ENCODE measurements at regions not wholly inside any gene's neighbourhood (a gene's known extent, or its start where the extent isn't known, plus 50 kb on each side); places are given as distances from the start of the nearest gene placed in this dataset.
A peak's percentile ranks its signal among the peaks of the same experiment; 100 is the strongest.

DNA sequence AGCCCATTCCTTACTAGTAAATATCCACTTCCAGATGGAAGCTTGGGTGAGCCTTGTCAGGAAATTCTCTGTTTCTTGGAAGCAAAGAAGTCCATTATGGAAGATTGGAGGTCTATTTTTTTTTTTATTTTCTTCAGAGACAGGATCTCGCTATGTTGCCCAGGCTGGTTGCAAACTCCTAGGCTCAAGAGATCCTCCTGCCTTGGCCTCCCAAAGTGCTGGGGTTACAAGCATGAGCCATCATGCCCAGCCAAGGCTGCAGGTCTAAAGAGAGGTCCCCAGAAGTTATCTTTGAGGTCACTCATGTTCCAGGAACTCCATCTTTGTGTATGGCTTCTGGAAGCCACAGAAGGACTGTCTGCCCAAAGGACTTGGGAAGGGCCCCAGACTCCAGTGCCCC lies 255.3 kb downstream of the LY86 start:
- no peak for DNase-seq

DNA sequence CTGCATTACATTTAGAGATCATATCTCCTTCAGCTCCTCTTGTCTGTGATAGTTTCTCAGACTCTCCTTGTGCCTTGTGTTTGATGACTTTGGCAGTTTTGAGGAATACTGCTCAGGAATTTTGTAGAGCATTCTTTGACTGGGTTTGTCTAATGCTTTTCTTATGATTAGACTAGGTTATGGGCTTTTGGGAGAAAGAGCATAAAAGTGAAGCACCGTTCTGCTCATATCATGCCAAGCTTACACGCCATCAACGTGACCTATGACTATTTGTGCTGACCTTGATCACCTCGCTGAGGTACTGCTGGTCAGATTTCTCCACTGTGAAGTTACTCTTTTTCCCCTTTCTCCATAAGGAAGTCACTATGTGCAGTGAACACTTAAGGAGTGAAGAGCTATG lies 256.0 kb downstream of the LY86 start:
- DNase-seq = no peak

DNA sequence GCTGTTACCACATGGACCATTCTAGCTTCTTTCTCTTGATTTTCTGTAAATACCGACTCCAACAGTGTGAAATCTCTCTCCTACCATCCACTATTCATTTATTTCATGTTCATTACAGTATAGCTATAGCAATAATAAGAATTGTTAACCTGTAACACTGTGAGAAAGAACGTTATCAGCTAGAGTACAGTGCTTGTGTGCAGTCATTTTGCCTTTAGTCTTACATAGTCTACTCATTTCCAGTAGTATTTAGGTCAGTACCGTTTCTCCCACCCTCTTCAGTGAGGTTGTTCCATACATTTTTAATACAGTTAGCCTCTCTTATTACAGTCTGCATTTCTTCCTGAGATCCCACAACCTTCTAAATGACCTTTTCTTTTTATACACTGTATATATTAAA lies 257.1 kb downstream of the LY86 start:
- DNase-seq = no peak

DNA sequence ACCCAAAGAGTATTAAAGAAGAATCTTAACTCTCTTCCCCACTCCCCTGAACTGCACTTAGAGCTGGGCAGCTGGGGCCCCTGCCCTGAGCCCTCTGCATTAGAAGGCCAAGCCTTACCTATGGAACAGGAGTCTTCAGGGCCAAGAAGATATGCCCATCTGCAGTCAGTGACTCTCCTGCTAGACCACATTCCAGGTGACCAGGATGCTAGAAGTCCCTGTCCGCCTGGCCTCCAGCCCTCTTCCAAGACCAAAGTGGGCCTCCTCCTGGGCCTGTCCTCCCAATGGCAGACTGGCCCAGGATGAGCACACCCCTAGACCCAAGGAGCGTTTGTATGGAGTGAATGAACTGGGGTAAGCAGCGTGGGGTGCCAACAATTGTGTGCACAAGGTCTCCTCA lies 259.1 kb downstream of the LY86 start:
- no peak for DNase-seq

DNA sequence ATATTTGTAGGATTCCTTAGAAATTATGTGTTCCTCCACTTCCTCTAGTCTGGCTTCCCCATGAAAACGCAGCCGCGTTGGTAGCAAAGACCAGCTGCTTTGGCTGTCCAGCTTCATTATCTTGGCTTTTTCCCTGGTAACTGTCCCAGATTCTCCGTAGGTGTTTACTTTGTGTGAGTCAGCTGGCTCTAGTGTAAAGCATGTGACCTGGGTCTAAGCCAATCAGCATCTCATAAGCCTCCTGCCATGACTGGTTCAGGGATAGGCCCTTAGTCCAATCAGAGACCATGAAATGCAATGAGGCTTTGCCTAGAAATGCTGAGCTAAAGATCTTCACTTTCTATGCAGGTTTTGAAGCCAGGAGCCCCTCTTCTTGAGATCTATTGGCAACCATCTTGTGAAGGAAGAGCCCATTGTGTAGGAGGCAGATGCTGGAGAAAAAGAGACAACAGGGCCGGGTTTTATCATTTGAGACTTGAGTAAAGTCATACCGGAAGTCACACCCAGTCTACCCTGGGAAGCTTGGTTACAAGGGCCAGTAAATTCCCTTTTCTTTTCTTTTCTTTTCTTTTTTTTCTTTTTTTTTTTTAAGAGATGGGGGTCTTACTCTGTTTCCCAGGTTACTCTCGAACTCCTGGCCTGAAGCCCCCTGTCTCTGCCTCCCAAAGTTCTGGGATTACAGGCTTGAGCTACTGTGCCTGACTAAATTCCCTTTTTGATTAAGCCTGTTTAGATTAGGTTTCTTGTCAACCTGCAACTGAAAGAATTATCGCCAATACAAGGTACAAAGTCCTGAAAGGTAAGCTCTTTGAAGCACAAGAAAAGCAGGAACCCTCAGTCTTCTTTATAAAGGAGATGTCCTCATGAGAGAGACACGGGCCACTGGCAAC lies 256.5 kb upstream of the RREB1 start:
- DNase-seq = no peak

DNA sequence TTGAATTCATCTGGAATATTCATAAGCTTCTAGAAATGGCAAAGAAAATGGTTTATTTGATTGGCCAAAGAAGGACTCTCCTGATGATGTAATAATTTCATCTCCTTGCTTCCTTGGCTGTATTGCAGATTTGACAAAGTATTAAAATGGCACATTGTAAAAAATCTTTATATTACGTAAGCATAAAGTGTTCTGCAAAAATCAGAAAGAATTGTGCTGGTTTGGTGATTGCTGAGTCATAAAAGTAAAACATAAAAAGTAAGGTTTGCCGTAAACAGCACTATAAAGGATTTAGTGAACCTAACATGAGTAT lies 255.9 kb upstream of the RREB1 start:
- no peak for DNase-seq

DNA sequence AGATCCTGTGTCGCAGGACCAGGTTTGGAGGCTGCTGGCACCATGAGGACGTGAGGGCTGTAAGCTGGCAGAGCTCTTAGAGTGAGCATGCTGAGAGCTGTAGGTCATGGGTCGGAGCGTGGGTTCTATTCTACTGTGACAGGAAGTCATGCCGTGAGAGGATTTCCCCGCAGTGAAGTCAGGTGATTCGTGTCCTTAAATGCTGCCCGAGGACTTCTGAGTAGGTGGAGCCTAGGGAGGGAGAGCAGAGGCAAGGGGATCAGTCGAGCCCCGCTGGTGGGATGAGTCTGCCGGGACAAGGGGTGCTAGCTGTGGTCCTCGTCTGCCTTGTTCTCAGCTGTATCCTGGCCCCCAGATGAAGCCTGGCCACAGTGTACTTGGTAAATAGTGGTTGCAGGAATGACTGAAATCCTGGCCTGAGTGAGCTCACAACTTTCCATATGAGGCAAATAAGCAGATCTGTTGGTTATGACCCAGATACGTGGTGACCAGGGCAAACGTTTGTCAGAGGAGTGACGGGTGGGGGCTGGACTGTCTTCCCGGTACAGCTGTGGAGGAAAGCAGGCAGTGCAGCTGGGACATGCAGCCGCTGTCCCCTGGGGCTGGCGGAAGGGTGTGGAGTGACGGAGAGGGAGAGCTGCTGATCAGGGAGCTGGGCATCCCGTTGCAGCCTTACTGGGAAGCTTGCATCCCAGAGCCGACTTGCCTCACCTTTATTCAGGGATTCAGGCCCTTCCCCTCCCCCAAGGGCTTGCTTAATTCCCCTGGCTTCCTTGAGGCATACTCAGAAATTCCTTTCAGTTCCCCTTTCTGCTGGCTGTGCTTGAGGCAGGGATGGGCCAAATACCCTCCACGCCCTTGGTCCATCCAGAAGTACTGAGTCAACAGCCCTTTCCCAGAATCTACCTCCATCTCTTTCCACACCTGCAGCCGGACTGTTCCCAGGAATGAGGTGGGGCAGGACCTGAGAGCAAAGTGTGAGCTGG lies 250.9 kb upstream of the RREB1 start:
- peak; percentile 26 to 34 for DNase-seq

DNA sequence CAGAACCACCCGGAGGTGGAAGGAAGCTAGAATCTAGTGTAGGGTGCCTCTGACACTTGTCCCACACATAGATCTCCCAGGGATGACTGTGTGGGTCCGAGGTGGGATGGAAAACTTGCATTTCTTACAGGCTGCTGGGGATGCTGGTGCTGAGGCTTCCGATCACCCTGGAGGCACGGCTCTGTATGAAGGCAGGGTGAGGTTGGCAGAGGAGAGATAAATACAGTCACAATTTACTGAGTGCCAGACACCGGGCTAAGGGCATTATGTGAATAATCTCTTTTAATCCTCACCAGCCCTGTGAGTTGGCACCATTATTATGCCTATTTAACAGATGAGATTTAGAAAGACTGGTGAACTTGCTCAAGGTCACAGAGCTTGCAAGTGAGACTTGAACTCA lies 250.2 kb upstream of the RREB1 start:
- DNase-seq = no peak

DNA sequence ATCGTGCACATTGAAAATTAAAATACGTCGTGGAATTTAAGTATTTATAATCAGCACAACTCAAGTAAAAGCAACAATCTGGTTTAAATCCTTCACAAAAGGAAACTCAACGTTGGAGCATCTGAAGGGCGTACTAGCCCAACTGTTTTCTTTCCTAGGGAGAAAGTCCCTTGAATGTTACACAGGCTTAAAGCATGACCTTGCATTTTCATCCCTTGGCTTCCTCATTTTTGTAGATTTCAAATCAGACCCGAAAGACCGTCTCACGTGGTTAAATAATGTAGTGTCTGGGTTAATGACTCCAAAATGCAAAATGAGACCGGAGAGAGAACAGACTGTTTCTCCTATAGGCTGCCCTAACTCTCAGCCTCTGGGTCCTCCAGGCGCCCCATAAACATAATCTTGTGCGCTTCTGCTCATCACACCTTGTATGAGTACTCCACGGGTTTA lies 249.2 kb upstream of the RREB1 start:
- no peak for DNase-seq

DNA sequence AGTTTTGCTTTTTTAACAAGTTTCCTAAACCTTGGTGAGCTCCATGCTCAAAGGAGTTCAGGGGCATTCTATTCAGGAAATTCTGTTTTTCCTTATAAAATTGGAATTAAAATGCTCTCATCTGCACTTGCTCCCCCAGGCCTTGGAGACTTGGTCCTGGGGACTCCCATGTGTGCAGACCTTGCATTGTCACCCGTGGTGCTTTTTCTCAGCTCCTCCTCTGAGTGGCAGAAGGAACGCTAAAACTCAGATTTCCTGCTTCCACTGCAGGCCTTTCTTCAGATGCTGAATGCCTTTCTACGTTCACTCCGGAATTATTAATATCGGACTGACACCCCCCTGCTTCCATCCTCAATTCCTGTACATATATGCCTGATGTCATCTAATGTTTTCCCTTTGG lies 248.7 kb upstream of the RREB1 start:
- DNase-seq = no peak

DNA sequence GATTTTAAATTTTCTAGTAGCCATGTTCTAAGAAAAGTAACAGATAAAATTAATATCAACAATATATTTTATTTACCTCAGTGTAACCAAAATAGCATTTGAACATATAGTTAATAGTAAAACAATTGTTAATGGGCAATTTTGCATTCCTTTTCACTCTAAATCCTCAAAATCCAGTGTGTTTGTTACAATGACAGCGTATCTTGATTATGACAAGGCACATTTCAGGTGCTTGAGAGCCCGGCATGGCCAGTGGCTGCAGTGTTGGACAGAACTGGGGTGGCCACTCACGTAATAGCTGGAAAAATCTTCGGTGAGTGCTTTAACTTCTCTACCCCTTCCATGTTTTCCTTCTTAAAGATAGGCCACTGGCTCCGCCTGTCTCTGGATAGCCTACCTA lies 248.0 kb upstream of the RREB1 start:
- DNase-seq = no peak

DNA sequence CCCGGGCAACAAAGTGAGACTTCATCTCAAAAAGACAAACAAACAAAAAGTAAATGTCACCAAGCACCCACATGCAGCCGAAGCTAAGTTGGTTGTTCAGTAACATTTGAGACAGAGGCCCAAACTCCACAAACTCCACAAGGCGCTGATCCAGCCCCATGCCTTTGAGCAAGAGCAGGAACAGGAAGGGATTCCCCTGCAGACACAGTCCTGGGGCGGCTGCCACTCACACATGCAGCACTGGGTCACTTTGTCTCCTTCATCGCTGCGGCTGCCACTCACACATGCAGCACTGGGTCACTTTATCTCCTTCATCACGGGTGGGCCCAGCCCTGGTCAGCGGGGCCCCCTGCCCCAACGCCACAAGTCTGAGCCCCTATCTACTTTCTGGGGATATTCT lies 246.9 kb upstream of the RREB1 start:
- DNase-seq = no peak

DNA sequence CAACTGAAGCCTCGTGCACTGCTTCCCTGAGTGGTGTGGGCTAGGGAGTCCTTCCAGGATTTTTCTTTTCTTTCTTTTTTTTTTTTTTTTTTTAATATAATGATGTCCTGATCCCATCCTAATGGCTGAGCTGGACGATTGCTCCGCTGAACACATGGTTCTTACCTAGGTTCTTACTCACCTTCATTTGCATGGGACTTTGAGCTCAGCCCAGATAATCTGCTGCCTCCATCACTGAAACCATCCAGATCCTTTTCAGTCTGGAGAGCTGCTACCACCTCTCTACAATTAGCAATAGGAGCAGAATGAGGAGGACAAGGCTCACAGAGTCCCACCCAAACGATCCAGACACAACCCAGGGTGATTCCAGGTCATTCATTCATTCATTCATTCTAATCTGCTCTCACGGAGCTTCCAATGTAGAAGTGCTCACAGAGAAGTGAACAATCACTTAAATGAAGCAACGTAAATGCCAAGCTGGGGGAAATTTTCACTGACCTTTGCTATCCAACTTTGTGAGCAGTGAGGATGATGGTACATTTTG lies 246.3 kb upstream of the RREB1 start:
- no peak for DNase-seq

DNA sequence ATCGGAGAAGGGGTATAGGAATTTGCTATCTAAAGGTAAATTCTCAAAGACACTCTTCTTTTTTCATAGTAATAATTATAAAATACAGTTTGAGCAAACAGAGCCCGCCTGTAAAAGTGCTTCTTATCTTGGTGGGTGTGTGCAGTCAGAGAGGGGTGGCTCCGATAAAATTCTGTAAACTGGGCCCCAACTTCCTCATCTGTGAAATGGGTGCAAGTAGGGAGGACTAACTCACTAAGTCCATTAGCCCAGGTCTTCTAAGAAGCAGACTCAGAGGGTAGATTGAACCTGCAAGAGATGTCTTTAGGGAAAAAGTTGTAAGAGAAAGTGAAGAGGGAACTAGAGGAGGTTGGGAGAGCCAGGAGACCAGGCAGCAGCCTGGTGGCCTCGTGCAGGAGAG lies 245.8 kb upstream of the RREB1 start:
- no peak for DNase-seq

DNA sequence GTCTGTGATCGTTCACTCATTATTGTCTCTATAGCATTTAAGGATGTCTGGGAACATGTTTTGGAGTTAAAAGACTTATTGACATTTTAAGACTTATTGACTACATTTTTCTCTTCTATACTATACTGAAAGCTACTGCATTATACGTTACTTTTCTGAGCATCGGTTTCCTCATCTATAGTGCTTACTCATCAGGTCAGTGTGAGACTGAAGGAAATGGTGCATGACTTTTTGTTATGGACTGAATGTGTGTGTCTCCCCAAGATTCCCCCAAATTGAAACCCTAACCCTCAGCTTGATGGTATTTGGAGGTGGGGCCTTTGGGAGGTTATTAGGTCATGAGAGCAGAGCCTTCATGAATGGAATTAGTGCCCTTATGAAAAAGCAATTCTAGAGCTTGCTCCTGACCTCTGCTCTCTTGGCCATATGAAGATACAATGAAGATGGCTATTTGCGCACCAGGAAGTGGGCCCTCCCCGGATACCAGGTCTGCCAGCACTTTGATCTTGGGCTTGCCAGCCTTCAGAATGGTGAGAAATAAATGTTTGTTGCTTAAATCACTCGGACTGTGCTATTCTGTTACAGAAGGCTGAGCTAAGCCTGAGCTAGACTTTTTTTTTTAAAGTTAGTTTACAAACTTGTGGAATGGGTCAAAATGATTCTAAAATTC lies 243.7 kb upstream of the RREB1 start:
- DNase-seq = no peak

DNA sequence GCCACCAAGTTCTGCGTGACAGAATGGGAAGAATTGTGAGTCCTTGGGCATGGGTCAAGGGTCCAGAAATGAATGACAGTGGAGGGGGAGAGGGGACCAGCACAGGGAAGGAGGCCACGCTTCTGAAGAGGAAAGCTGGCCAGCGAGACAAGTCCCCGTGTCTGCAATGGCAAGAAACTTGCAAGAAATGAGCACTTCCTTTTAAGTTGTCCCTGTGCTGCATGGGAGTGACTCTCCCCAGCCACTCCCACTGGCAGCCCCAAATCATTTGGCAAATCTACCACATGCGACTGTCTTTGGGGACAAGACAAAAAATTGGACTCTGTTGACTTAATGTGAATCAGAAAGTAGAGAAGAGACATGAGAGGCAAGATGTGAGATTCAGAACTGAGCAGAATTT lies 242.2 kb upstream of the RREB1 start:
- no peak for DNase-seq

DNA sequence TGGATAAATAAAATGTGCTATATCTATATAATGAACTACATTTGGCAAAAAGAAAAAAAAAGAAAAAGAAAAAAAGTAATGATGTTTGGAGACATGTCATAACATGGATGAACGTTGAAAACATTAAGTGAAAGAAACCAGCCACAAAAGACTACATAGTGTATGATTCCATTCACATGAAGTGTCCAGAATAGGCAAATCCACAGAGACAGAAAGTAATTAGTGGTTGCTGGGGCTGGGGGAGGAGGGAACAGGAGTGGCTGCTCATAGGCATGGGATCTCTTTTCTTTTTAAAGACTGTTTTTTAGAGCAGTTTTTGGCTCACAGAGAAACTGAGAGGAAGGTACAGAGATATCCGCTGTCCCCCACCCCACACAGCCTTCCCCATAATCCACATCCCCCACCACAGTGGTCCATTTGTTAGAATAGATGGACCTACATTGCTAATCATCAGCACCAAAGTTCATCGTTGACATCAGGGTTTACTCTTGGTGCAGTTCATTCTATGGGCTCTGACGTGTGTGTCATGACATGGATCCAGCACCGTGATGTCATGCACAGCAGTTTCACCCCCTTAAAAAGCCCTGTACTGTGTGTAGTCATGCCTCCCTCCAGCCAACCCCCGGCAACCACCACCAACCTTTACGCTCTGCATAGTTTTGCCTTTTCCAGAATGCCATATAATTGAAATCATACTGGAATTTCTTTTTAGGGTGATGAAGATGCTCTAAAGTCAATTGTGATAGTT lies 240.9 kb upstream of the RREB1 start:
- DNase-seq = no peak

DNA sequence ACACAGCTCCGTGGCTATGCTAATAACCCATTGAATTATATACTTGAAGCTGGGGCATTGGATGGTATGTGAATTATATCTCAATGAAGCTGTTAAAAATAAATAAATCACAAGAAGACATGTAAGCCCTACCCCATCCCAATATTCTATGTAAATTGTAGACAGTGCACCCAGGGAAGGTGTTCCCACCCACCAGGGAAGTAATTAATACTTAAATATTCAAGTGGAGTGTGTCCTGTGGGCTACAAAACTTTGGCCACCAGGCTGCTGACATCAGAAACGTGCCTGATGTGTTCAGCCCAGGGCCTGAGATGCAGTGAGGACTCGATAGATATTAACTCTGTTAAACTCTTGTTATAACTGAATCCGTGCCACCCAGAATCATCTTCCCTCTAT lies 240.4 kb upstream of the RREB1 start:
- DNase-seq = no peak

DNA sequence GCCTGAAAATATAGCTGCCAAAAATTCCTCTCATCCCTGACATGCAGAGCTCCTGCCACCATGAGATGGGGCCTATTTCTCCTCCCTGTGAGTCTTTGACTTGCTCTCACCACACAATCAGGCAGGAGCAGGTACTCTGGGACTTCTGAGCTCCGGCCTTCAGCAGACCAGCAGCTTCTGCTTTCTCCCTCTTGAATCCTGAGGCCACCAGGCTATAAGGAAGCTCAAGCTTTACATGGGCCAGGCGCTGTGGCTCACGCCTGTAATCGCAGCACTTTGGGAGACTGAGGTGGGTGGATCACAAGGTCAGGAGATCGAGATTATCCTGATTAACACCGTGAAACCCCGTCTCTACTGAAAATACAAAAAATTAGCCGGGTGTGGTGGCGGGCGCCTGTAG lies 238.7 kb upstream of the RREB1 start:
- DNase-seq = no peak

DNA sequence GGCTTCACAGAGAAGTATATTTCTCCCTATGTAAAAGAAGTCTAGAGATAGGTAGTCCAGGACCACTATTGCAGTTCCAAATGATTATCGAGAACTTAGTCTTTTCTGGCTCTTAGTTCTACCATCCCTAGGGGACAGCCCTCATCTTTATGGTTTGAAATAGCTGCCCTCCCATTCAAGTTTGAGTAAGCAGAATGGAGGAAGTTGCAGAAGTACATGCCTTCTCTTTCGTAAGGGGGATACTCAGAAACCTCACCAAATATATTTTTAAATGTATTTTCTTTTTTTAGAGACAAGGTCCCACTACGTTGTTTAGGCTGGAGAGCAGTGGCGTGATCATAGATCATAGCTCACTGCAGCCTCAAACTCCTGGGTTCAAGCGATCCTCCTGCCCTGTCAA lies 236.8 kb upstream of the RREB1 start:
- DNase-seq = no peak

DNA sequence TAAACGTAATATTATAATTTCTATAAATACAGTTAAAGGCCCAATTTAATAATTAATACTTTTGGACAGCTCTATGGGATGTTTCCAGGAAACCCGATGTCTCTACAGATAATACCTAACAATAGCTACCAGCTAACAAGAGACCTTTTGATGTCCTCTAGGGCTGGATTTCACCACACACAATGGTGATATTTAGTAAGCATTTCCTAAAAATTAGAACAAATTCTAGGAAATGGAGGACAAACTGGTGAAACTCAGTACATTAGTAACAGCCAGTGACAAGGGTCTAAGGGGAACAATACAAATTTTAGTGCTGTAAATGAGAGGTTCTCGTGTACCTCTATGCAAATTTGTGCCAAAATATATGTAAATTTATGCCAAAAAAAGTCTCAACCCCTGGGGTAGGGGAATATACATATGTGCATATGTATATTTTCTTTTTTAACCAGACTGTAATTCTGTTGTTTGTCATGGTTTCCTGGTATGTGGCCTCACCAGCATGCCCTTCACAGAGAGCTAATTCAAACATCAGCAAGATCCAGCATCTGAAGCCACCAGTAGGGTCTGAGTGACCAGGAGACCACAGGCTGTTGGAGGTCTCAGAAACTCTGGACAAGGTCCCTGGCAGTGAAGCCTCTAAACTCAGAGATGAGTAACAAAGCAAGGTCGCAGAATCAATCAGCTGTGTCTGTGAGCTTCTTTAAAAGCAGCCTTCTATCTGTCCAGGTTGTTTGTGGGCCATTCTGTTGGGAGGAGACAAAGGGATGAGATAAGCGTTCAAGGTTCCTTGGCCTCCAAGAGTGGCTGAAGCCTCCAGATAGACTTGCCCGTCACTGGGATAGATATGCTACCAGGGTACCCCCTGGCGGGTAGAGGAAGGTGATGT lies 235.1 kb upstream of the RREB1 start:
- DNase-seq = no peak

All from CD4-positive, alpha-beta T cell treated with Interferon alpha-2 for 1 hour (primary cell).